Activated CD4-positive, alpha-beta memory T cell treated with anti-CD3 and anti-CD28 coated beads for 36 hours (primary cell): ENCODE measurements at regions not wholly inside any gene's neighbourhood (a gene's known extent, or its start where the extent isn't known, plus 50 kb on each side); places are given as distances from the start of the nearest gene placed in this dataset.

Experiments
- CTCF ChIA-PET: fragments of 350-600 bp; sonication (Branson Sonifier 250); formaldehyde crosslinking; loops from one replicate; lab custom pipeline; 2021; ENCODE audit warnings: antibody characterized with exemption, inconsistent platforms; lab: Charles Lee
- POLR2A ChIA-PET: fragments of 350-600 bp; sonication (Branson Sonifier 250); formaldehyde crosslinking; loops from one replicate; lab custom pipeline; 2021; ENCODE audit warnings: antibody characterized with exemption; lab: Charles Lee
- DNase-seq: peaks from one replicate; pipeline ENCODE4 v3.0.0-alpha.2; 2020
- H3K27ac Mint-ChIP-seq: one replicate; pipeline ENCODE4 v1.8.0; 2021; ENCODE audit warnings: mixed read lengths
- H3K27me3 Mint-ChIP-seq: one replicate; pipeline ENCODE4 v1.8.0; 2021; ENCODE audit warnings: mixed read lengths
- H3K36me3 Mint-ChIP-seq: one replicate; pipeline ENCODE4 v1.8.0; 2021; ENCODE audit warnings: mixed read lengths
- H3K4me1 Mint-ChIP-seq: one replicate; pipeline ENCODE4 v1.8.0; 2021; ENCODE audit warnings: low read depth, mixed read lengths
- H3K4me3 Mint-ChIP-seq: one replicate; pipeline ENCODE4 v1.8.0; 2021; ENCODE audit warnings: mild to moderate bottlenecking, mixed read lengths
- H3K9me3 Mint-ChIP-seq: one replicate; pipeline ENCODE4 v1.8.0; 2021; ENCODE audit warnings: mixed read lengths
- intact Hi-C: fragments of 100-400 bp; cut with micrococcal nuclease; formaldehyde crosslinking; loops from one replicate; pipeline ENCODE4 v1.15.1; 2023

DNA sequence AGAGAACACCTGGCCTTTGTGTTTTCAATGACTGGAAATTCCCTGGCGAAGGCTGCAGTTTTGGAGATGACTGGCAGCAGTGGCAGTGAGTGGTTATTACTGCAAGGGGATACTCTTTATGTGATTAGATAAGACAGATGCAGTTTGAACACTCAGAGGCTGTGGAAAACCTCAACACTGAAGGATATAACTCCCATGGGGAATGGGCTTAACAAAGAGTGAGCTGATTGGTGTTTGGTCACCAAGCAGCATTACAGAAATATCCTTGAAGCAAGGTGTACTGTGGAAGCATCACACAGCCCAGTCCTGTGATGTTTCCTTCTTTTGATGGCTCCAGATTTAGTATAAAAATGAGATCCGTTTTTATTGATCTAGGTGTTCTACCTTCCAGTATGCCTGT lies 490.7 kb upstream of the PTPRD start:
- Mint-ChIP-seq H3K4me1 (no peaks in the 10 kb centered on the region), H3K27me3 (no peaks in the 10 kb centered on the region), H3K36me3 (no peaks in the 10 kb centered on the region), H3K9me3 (peaks cover 28% of the 10 kb centered on the region), H3K27ac (no peak overlapping the region), H3K4me3 (no peak overlapping the region)
- ChIA-PET POLR2A (no interaction called here), CTCF (no interaction called here)
- DNase-seq: no peak
- intact Hi-C loops: no loop called here

DNA sequence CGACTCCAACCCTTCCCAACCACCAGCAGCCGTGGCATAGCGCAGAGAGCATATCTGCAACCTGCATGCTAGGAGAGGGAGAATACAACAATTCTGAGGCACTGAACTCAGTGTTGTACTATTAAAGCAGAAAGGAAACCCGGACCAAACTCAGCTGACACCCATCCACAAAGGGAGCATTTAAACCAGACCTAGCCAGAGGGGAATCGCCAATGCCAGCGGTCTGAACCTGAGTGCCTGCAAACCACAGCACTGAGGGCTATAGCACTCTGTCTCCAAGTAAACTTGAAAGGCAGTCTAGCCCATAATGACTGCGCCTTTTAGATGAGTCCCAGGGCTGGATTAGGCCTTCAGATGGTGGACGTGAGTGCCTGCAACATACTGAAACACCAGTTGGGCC lies 494.4 kb upstream of the PTPRD start:
- intact Hi-C loops: no loop called here
- ChIA-PET POLR2A (no interaction called here), CTCF (no interaction called here)
- Mint-ChIP-seq H3K4me3 (no peak overlapping the region), H3K27ac (no peak overlapping the region), H3K4me1 (no peaks in the 10 kb centered on the region), H3K9me3 (peaks cover 30% of the 10 kb centered on the region), H3K36me3 (no peaks in the 10 kb centered on the region), H3K27me3 (no peaks in the 10 kb centered on the region)
- no peak for DNase-seq

DNA sequence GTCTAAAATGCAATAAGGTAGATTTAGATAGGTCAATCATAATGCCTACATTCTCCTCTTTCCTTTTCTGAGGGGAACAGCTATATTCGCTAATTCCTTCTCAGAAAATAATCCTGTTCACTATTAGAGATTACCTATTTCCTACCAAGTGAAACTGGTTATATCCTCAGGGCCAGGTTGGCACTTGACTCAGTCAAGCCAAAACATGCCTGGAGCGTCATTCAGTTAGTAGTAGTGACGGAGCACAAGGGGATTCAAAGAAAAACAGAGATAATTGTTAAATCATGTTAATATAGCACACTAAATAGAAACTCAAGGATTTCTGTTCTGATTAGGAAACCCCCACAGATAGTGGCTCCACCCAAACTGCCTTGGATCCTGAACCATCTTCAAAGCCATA lies 515.4 kb upstream of the PTPRD start:
- intact Hi-C loops: no loop called here
- Mint-ChIP-seq H3K27me3 (no peaks in the 10 kb centered on the region), H3K4me1 (no peaks in the 10 kb centered on the region), H3K9me3 (peaks cover 16% of the 10 kb centered on the region), H3K4me3 (no peak overlapping the region), H3K27ac (no peak overlapping the region), H3K36me3 (no peaks in the 10 kb centered on the region)
- ChIA-PET CTCF (no interaction called here), POLR2A (no interaction called here)
- DNase-seq: no peak

DNA sequence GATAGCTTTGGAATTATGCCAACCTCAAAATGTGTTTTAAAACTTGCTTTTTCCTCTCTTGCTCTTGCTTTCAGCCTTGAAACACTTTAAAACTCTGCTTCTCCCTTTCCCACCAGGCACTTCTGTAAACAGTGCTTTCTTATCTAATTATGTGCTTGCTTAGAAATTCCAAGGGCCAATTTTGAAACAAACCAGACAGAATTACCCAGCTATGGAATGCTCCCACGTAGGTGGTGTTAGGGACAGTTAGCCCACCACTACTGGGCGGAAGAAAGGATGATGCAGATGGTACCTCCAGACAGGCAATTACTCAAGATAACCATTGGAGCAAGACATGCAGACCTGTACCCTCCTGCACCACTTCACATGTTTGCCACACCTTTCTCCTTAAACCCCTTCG lies 523.0 kb upstream of the PTPRD start:
- H3K36me3 Mint-ChIP-seq: no peaks in the 10 kb centered on the region
- POLR2A ChIA-PET: no interaction called here
- peaks cover 22% of the 10 kb centered on the region for H3K9me3 Mint-ChIP-seq
- no peak overlapping the region for H3K27ac Mint-ChIP-seq
- no peaks in the 10 kb centered on the region for H3K4me1 Mint-ChIP-seq
- no peak for DNase-seq
- H3K27me3 Mint-ChIP-seq: no peaks in the 10 kb centered on the region
- CTCF ChIA-PET: no interaction called here
- no peak overlapping the region for H3K4me3 Mint-ChIP-seq
- intact Hi-C loops: no loop called here

DNA sequence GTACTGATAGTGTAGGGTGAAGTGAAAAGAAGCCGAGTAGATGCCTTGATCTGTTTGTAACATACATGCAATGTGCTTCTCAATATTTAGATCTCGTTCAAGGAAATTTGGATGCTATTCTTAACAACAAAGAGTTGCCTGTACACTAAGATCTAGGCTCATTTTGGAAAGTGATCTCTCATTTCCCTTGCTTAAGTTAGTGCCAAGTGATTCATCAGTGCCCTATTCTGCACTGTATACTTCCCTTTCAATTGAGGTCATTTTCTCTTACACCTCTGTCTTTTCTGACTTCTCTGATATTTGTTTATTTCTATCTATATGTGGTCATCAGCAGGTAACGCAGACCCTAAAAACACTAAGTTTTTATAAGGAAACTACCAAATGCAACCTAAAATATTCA lies 528.6 kb upstream of the PTPRD start:
- Mint-ChIP-seq H3K9me3 (peaks cover 37% of the 10 kb centered on the region), H3K27me3 (no peaks in the 10 kb centered on the region), H3K27ac (no peak overlapping the region), H3K36me3 (no peaks in the 10 kb centered on the region), H3K4me3 (no peak overlapping the region), H3K4me1 (no peaks in the 10 kb centered on the region)
- ChIA-PET CTCF (no interaction called here), POLR2A (no interaction called here)
- intact Hi-C loops: no loop called here
- DNase-seq: no peak

DNA sequence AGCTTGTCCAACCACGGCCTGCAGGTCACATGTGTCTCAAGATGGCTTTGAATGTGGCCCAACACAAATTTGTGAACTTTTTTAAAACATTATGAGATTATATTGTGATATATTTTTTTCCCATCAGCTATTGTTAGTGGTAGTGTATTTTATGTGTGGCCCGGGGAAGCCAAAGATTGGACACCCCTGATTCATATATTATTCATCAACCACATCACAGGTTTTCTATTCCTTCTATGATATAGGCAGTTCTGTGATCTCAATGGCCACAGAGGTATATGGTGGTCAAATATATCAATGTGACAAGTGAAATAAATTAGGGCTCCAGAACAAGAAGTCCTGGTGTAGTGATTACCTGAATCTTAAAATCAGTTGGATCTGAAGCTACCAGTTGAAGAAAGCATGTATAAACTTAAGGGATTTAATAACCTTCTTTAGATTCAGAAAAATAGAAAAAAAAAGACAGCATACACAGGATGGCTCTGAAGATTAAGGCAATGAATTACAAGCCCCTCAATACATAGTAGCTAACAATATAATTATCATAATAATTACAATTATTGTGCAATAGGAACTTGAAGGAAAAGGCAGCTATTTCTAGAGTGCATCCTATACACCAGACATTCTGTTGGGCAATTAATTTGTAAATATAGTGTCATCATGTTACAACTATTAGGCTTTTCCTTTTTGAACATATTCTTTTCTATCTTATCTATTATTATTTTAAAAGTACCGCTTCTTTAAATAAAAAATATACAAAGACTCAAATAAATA lies 530.4 kb upstream of the PTPRD start:
- Mint-ChIP-seq H3K27me3 (no peaks in the 10 kb centered on the region), H3K36me3 (no peaks in the 10 kb centered on the region), H3K27ac (no peak overlapping the region), H3K4me3 (no peak overlapping the region), H3K4me1 (no peaks in the 10 kb centered on the region), H3K9me3 (peaks cover 32% of the 10 kb centered on the region)
- ChIA-PET CTCF (no interaction called here), POLR2A (no interaction called here)
- no peak for DNase-seq
- intact Hi-C loops: no loop called here

DNA sequence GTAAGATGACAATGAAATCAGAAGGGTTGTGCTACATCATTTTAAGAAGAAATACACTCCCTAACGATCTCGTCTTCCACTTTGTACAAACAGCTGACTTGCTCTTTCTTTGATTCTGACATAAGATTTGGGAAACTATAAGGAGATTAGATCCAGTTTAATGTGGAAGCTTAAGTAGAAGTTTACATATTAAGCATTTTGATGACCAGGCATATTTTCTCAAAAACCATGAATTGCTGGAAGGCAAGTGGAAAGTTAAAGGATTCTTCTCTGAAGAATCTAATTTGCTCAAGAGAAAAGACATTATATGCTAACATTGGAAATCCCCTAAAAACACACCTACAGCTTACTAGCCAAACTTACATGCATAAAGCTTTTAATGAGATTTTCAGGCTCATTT lies 531.9 kb upstream of the PTPRD start:
- no peaks in the 10 kb centered on the region for H3K36me3 Mint-ChIP-seq
- ChIA-PET CTCF (interaction anchor here (1.0 kb wide), 1 partner anchor 12 kb away, joined by 3 read pairs; no protein-coding TSS in a partner anchor), POLR2A (no interaction called here)
- H3K27ac Mint-ChIP-seq: no peak overlapping the region
- no peak for DNase-seq
- no peaks in the 10 kb centered on the region for H3K27me3 Mint-ChIP-seq
- peaks cover 37% of the 10 kb centered on the region for H3K9me3 Mint-ChIP-seq
- intact Hi-C loops: no loop called here
- no peak overlapping the region for H3K4me3 Mint-ChIP-seq
- no peaks in the 10 kb centered on the region for H3K4me1 Mint-ChIP-seq

DNA sequence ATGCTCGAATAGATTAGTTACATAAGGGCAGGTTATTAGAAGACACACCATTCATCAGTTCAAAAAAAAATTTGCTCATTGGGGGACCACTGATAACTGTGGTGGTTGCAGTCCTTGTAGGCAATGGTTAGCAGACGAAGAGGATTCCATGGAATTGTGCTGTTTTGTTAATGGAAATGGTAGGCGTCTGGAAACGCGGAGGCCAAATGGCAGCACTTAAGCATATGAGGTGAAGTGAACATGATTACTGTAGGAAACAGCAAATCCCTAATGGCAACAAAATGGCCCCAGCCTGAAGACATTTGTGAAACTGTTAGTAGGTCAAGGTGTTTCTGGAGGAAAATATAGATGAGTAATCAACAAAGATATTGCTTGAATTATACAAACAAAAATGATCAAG lies 535.4 kb upstream of the PTPRD start:
- DNase-seq: no peak
- CTCF ChIA-PET: no interaction called here
- no peaks in the 10 kb centered on the region for H3K36me3 Mint-ChIP-seq
- peaks cover 30% of the 10 kb centered on the region for H3K9me3 Mint-ChIP-seq
- H3K4me1 Mint-ChIP-seq: no peaks in the 10 kb centered on the region
- POLR2A ChIA-PET: no interaction called here
- H3K27ac Mint-ChIP-seq: no peak overlapping the region
- H3K27me3 Mint-ChIP-seq: no peaks in the 10 kb centered on the region
- intact Hi-C loops: no loop called here
- H3K4me3 Mint-ChIP-seq: no peak overlapping the region

DNA sequence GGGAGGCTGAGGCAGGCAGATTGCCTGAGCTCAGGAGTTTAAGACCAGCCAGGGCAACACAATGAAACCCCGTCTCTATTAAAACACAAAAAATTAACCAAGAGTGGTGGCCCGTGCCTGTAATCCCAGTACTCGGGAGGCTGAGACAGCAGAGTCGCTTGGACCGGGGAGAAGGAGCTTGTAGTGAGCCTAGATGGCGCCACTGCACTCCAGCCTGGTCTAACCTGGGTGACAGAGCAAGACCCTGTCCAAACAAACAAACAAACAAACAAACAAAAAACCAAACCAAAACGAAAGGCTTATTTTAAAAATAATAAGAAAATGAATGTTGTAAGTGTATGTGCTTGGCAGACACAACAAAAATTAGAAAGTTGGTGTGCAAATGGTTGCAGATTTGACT lies 536.3 kb upstream of the PTPRD start:
- no peaks in the 10 kb centered on the region for H3K27me3 Mint-ChIP-seq
- no peaks in the 10 kb centered on the region for H3K4me1 Mint-ChIP-seq
- H3K27ac Mint-ChIP-seq: no peak overlapping the region
- H3K4me3 Mint-ChIP-seq: no peak overlapping the region
- H3K36me3 Mint-ChIP-seq: no peaks in the 10 kb centered on the region
- H3K9me3 Mint-ChIP-seq: peaks cover 32% of the 10 kb centered on the region
- intact Hi-C loops: no loop called here
- no peak for DNase-seq
- ChIA-PET POLR2A (no interaction called here), CTCF (no interaction called here)

DNA sequence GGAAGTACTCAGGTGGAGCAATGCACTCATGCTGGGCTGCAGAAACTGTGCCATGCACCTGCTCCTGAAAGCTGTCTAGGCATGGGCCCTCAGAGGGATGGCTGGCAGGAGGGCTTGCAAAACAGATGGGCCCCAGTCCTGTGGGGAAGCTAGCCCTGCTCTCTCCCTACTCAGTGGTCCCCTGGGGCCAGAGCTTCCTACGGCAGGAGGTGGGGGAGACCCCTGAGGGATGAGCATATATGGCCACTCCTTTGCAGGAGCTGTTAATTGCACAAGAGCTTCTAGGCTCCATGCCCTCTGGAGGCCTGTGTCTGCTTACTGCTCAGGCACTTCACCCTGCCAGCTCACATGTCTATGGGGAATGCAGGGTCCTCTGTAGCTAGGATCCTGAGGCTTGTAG lies 545.3 kb upstream of the PTPRD start:
- intact Hi-C loops: no loop called here
- no peak overlapping the region for H3K27ac Mint-ChIP-seq
- H3K9me3 Mint-ChIP-seq: peaks cover 53% of the 10 kb centered on the region
- ChIA-PET POLR2A (no interaction called here), CTCF (no interaction called here)
- no peaks in the 10 kb centered on the region for H3K4me1 Mint-ChIP-seq
- no peak overlapping the region for H3K4me3 Mint-ChIP-seq
- no peaks in the 10 kb centered on the region for H3K36me3 Mint-ChIP-seq
- DNase-seq: no peak
- no peaks in the 10 kb centered on the region for H3K27me3 Mint-ChIP-seq

DNA sequence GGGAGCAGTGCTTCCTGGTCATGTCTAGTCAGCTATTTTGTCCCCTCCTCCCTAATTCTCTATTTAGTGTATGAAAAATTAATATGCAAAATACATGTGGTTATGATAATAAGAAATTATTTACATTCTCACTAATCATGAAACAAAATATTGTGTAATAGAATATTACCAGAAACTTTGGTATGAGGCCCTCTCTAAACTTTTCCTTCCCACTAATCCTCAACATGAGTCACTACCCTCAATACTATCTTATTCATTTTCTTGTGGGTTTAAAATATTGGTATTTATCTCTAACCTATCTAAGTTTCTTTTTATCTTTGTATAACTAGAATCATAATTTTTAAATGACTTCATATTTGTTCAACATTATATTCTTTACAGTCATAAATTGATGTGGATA lies 545.9 kb upstream of the PTPRD start:
- no peak for DNase-seq
- Mint-ChIP-seq H3K4me3 (no peak overlapping the region), H3K27me3 (no peaks in the 10 kb centered on the region), H3K9me3 (peaks cover 49% of the 10 kb centered on the region), H3K36me3 (no peaks in the 10 kb centered on the region), H3K27ac (no peak overlapping the region), H3K4me1 (no peaks in the 10 kb centered on the region)
- intact Hi-C loops: no loop called here
- ChIA-PET CTCF (no interaction called here), POLR2A (no interaction called here)

DNA sequence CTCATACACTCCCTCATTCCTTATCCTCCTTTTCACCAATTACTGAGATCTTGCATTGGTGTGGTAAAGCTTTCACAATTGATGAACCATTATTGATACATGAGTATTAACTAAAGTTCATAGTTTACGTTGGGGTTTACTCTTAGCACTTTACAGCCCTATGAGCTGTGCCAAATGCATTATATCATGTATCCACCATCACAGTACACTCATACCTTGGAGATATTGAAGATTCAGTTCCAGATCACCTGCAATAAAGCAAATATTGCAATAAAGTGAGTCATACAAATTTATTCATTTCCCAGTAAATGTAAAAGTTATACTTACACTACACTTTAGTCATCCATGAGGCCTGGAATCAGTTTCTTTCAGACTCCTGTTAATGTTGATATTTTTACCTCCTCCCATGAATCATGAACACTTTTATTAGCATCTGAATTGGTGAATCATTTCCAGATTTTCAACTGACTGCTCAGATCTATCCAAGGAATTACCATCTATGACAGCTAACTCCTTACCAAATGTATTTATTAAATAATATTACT lies 546.6 kb upstream of the PTPRD start:
- no peak overlapping the region for H3K27ac Mint-ChIP-seq
- POLR2A ChIA-PET: no interaction called here

DNA sequence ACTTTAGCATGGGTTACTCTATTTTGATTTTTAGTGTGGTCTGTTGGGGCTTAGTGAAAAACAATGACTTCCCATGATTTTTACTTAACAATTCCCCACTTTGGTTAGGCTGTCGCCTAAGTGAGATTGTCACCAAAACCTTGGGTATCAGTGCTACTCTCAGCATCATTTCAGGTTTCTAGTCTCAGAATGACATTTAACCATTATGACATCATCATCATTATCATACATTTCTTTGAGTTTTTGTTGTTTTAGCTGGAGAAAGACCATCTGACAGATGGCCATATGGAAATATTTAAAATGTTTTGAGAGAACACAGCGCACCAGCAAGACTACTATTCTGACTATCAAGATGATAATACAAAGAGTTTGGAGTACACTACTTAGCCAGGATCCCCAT lies 551.0 kb upstream of the PTPRD start:
- Mint-ChIP-seq H3K4me3 (no peak overlapping the region), H3K36me3 (no peaks in the 10 kb centered on the region), H3K4me1 (no peaks in the 10 kb centered on the region), H3K27ac (no peak overlapping the region), H3K9me3 (peaks cover 46% of the 10 kb centered on the region), H3K27me3 (no peaks in the 10 kb centered on the region)
- no peak for DNase-seq
- POLR2A ChIA-PET: no interaction called here
- CTCF ChIA-PET: no interaction called here
- intact Hi-C loops: no loop called here

More for the DNA sequence above, 546.6 kb upstream of the PTPRD start:
- H3K36me3 Mint-ChIP-seq: no peaks in the 10 kb centered on the region
- H3K4me3 Mint-ChIP-seq: no peak overlapping the region
- peaks cover 55% of the 10 kb centered on the region for H3K9me3 Mint-ChIP-seq
- no peak for DNase-seq
- H3K27me3 Mint-ChIP-seq: no peaks in the 10 kb centered on the region
- CTCF ChIA-PET: no interaction called here
- H3K4me1 Mint-ChIP-seq: no peaks in the 10 kb centered on the region
- intact Hi-C loops: no loop called here
